ENCODE measurements at regions not wholly inside any gene's neighbourhood (a gene's known extent, or its start where the extent isn't known, plus 50 kb on each side); places are given as distances from the start of the nearest gene placed in this dataset.

DNA sequence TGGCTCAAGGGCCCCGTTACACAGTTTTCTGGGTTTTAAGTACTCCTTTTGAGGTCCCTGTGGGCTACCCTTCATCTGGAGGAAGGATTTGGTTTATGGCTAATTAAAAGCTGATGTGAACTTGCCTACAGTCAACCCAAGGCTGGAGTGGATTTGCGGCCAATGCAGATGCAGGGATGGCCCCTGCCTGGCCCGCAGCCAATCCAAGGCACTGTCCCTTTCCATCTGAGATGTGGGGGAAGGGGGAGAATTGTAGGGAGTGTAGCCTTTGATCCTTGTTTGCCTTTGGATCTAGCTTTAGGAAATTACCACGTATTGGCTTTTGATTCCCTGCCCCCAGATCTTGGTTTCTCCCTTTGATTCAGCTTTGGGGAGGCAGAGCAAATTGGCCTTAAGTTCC, 128.0 kb upstream of the GGTLC1 start:
- no peak for TF ChIP-seq YY1 (IDR thresholded peaks at IDR 0.05)
- no peak for TF ChIP-seq NR2F2 (IDR thresholded peaks at IDR 0.05)
- TF ChIP-seq, protein P1, sequence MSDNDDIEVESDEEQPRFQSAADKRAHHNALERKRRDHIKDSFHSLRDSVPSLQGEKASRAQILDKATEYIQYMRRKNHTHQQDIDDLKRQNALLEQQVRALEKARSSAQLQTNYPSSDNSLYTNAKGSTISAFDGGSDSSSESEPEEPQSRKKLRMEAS (IDR thresholded peaks at IDR 0.05): no peak
- TF ChIP-seq, protein P2, sequence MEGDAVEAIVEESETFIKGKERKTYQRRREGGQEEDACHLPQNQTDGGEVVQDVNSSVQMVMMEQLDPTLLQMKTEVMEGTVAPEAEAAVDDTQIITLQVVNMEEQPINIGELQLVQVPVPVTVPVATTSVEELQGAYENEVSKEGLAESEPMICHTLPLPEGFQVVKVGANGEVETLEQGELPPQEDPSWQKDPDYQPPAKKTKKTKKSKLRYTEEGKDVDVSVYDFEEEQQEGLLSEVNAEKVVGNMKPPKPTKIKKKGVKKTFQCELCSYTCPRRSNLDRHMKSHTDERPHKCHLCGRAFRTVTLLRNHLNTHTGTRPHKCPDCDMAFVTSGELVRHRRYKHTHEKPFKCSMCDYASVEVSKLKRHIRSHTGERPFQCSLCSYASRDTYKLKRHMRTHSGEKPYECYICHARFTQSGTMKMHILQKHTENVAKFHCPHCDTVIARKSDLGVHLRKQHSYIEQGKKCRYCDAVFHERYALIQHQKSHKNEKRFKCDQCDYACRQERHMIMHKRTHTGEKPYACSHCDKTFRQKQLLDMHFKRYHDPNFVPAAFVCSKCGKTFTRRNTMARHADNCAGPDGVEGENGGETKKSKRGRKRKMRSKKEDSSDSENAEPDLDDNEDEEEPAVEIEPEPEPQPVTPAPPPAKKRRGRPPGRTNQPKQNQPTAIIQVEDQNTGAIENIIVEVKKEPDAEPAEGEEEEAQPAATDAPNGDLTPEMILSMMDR (IDR thresholded peaks at IDR 0.05; ENCODE audit: low read depth, low read length, missing input control): no peak
- TF ChIP-seq, protein P3, sequence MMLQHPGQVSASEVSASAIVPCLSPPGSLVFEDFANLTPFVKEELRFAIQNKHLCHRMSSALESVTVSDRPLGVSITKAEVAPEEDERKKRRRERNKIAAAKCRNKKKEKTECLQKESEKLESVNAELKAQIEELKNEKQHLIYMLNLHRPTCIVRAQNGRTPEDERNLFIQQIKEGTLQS (IDR thresholded peaks at IDR 0.05): no peak
- TF ChIP-seq RXRA (IDR thresholded peaks at IDR 0.05): no peak
